H9 (cell line): ENCODE measurements at regions not wholly inside any gene's neighbourhood (a gene's known extent, or its start where the extent isn't known, plus 50 kb on each side); places are given as distances from the start of the nearest gene placed in this dataset.

Source experiments
- DNase-seq: peaks from one replicate; pipeline ENCODE4 v3.0.0-alpha.2; 2017
- H2AFZ ChIP-seq: one replicate; pipeline ENCODE4 v1.6.1; 2013; ENCODE audit warnings: mild to moderate bottlenecking, low read length, control low read depth, moderate library complexity
- H2AK5ac ChIP-seq: 2 replicates; pipeline ENCODE4 v1.6.1; 2013; ENCODE audit warnings: low read length, control low read depth, mixed read lengths; ENCODE audit not compliant: insufficient read length
- H2BK120ac ChIP-seq: one replicate; pipeline ENCODE4 v1.6.1; 2013; ENCODE audit warnings: low read depth, mild to moderate bottlenecking, low read length, control low read depth, inconsistent platforms; ENCODE audit not compliant: poor library complexity, severe bottlenecking
- H2BK12ac ChIP-seq: 2 replicates; pipeline ENCODE4 v1.6.1; 2013; ENCODE audit warnings: low read length, control low read depth, mixed read lengths, low read depth; ENCODE audit not compliant: insufficient read length
- H2BK15ac ChIP-seq: 2 replicates; pipeline ENCODE4 v1.6.1; 2013; ENCODE audit warnings: low read depth, low read length, control low read depth
- H2BK20ac ChIP-seq: one replicate; pipeline ENCODE4 v1.6.1; 2013; ENCODE audit warnings: low read depth, mild to moderate bottlenecking, low read length, control low read depth, inconsistent platforms; ENCODE audit not compliant: poor library complexity, severe bottlenecking
- H2BK5ac ChIP-seq: 2 replicates; pipeline ENCODE4 v1.6.1; 2013; ENCODE audit warnings: low read length, control low read depth, mixed read lengths; ENCODE audit not compliant: insufficient read length
- H3K14ac ChIP-seq: 2 replicates; pipeline ENCODE4 v1.6.1; 2013; ENCODE audit warnings: low read length, control low read depth; ENCODE audit not compliant: insufficient read depth
- H3K18ac ChIP-seq: 2 replicates; pipeline ENCODE4 v1.6.1; 2013; ENCODE audit warnings: low read depth, mild to moderate bottlenecking, mixed read lengths, low read length, control low read depth; ENCODE audit not compliant: insufficient read length
- H3K23ac ChIP-seq: 2 replicates; pipeline ENCODE4 v1.6.1; 2013; ENCODE audit warnings: low read length, control low read depth, mixed read lengths, low read depth; ENCODE audit not compliant: insufficient read length
- H3K23me2 ChIP-seq: 2 replicates; pipeline ENCODE4 v1.6.1; 2013; ENCODE audit warnings: low read depth, mild to moderate bottlenecking, mixed read lengths, low read length, control low read depth; ENCODE audit not compliant: insufficient read length, poor library complexity, severe bottlenecking
- H3K27ac ChIP-seq: 2 replicates; pipeline ENCODE4 v1.5.1; 2013; ENCODE audit warnings: low read length, control low read depth, mixed read lengths, low read depth; ENCODE audit not compliant: insufficient read length
- H3K27me3 ChIP-seq: 2 replicates; pipeline ENCODE4 v1.6.1; 2013; ENCODE audit warnings: low read length, control low read depth, inconsistent platforms; ENCODE audit not compliant: insufficient read depth
- H3K4ac ChIP-seq: 2 replicates; pipeline ENCODE4 v1.6.1; 2013; ENCODE audit warnings: low read depth, mild to moderate bottlenecking, control low read depth, inconsistent platforms, low read length, moderate library complexity
- H3K4me1 ChIP-seq: 2 replicates; pipeline ENCODE4 v1.6.1; 2013; ENCODE audit warnings: low read length, control low read depth, inconsistent platforms; ENCODE audit not compliant: insufficient read depth
- H3K4me2 ChIP-seq: 2 replicates; pipeline ENCODE4 v1.6.1; 2013; ENCODE audit warnings: low read length, control low read depth, mixed read lengths; ENCODE audit not compliant: insufficient read length, insufficient read depth
- H3K56ac ChIP-seq: 2 replicates; pipeline ENCODE4 v1.6.1; 2013; ENCODE audit warnings: low read depth, mild to moderate bottlenecking, mixed read lengths, low read length, control low read depth; ENCODE audit not compliant: insufficient read length
- H3K79me1 ChIP-seq: 2 replicates; pipeline ENCODE4 v1.6.1; 2013; ENCODE audit warnings: low read depth, mild to moderate bottlenecking, moderate library complexity, low read length, control low read depth, inconsistent platforms; ENCODE audit not compliant: insufficient read depth, poor library complexity, severe bottlenecking
- H3K79me2 ChIP-seq: 2 replicates; pipeline ENCODE4 v1.6.1; 2013; ENCODE audit warnings: low read length, control low read depth, inconsistent platforms; ENCODE audit not compliant: insufficient read depth
- H3K9ac ChIP-seq: 2 replicates; pipeline ENCODE4 v1.6.1; 2013; ENCODE audit warnings: low read length, control low read depth, mixed read lengths; ENCODE audit not compliant: insufficient read length; ENCODE audit errors: extremely low read depth
- H3K9me3 ChIP-seq: one replicate; pipeline ENCODE4 v1.6.1; 2013; ENCODE audit warnings: low read depth, low read length, inconsistent platforms; ENCODE audit not compliant: control insufficient read depth
- H3T11ph ChIP-seq: one replicate; pipeline ENCODE4 v1.6.1; 2013; ENCODE audit warnings: mild to moderate bottlenecking, low read length, control low read depth, inconsistent platforms
- H4K20me1 ChIP-seq: one replicate; pipeline ENCODE4 v1.6.1; 2013; ENCODE audit not compliant: control insufficient read depth, insufficient read length, insufficient read depth
- H4K5ac ChIP-seq: 2 replicates; pipeline ENCODE4 v1.6.1; 2013; ENCODE audit warnings: low read depth, mild to moderate bottlenecking, mixed read lengths, low read length, control low read depth; ENCODE audit not compliant: insufficient read length
- H4K8ac ChIP-seq: replicated peaks from 2 replicates; pipeline ENCODE4 v1.6.1; 2013; ENCODE audit warnings: low read length, control low read depth, mixed read lengths, low read depth; ENCODE audit not compliant: insufficient read length
- H4K91ac ChIP-seq: 2 replicates; pipeline ENCODE4 v1.6.1; 2013; ENCODE audit warnings: low read depth, mild to moderate bottlenecking, moderate library complexity, mixed read lengths, low read length, control low read depth; ENCODE audit not compliant: insufficient read length
- H3K27ac Mint-ChIP-seq, 3 experiments: 2 replicates in 2 of 3; 3 replicates in 1 of 3; pipeline ENCODE4 v1.8.0; 2020 to 2021; ENCODE audit warnings: mixed read lengths in 3 of 3, mild to moderate bottlenecking in 1 of 3, moderate library complexity in 1 of 3
- H3K27me3 Mint-ChIP-seq: 2 replicates; pipeline ENCODE4 v1.8.0; 2021; ENCODE audit warnings: low read depth, mild to moderate bottlenecking, moderate library complexity, mixed read lengths
- H3K36me3 Mint-ChIP-seq, 3 experiments: 2 replicates in 2 of 3; 3 replicates in 1 of 3; pipeline ENCODE4 v1.8.0; 2020 to 2021; ENCODE audit warnings: low read depth in 3 of 3, mixed read lengths in 3 of 3; ENCODE audit not compliant: insufficient read depth in 1 of 3
- H3K4me1 Mint-ChIP-seq, 2 experiments: 2 replicates each; pipeline ENCODE4 v1.8.0; 2020; ENCODE audit warnings: mixed read lengths in 2 of 2
- H3K4me3 Mint-ChIP-seq, 2 experiments: 2 replicates in 1 of 2; 3 replicates in 1 of 2; pipeline ENCODE4 v1.8.0; 2020 to 2021; ENCODE audit warnings: mild to moderate bottlenecking in 2 of 2, mixed read lengths in 2 of 2, moderate library complexity in 1 of 2
- H3K9me3 Mint-ChIP-seq, 2 experiments: 2 replicates in 1 of 2; 3 replicates in 1 of 2; pipeline ENCODE4 v1.8.0; 2020; ENCODE audit warnings: mild to moderate bottlenecking in 2 of 2, mixed read lengths in 2 of 2, moderate library complexity in 1 of 2
- CTCF ChIP-seq: fragments of 200-600 bp; sonication (generic); conservative IDR thresholded peaks from 3 replicates; pipeline ENCODE4 v1.8.0; 2021; ENCODE audit warnings: antibody characterized with exemption, mild to moderate bottlenecking
- WGBS: extraction: QIAGEN DNeasy Blood & Tissue Kit; methylation state at CpG from one replicate; pipeline ENCODE4 v1.1.7; 2013; ENCODE audit warnings: missing lambda C conversion rate, low lambda C conversion rate, mixed read lengths; ENCODE audit not compliant: insufficient read length; ENCODE audit errors: extremely low coverage; 5-methylcytosine and 5-hydroxymethylcytosine counted together

DNA sequence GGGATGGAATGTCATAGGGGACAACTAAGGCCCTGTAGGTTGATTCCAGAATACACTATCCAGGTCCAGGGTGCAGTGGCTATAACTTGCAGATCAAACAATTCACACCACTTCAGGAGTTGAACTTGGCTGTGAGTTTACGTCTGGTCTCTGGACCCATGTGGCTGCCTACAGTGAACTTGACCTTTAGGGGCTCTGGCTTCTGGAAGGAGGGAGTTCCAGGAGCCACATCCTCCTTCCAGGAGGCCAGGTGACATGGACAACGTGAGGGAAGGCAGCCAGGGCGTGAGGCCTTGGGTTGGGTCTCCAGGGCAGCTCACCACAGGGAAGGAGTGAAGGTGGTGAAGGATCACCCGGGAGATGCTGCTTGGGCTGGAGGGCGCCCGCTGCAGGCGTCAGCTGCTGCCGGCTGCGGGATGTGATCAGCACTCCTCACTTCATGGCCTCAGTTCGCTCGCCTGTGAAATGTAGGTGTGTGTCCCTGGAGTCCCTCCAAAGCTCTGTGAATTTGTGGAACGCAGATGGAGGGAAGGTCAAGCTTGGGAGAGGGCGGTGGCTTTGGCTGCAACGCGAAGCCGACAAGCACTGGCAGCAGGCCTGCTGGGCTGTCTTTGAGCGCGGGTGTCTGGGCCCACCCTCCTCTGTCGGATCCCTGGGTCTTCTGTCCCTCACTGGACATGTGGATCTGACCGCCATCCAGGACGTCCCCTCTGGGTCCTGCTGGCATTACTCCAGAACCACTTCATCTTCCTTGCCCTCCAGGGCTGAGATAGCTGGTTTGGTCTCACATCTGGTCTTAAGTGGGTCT lies 146.5 kb downstream of the GLI2 start:
- Histone ChIP-seq H2AFZ (no peak overlapping the region), H3K9ac (no peak overlapping the region), H3K4me2 (no peak overlapping the region), H3K27ac (no peak overlapping the region), H2AK5ac (no peak overlapping the region), H4K20me1 (peaks cover 3% of the 10 kb centered on the region), H2BK15ac (no peak overlapping the region), H3K27me3 (no peaks in the 10 kb centered on the region), H3K18ac (no peak overlapping the region), H2BK120ac (no peak overlapping the region), H2BK12ac (no peak overlapping the region), H4K91ac (no peak overlapping the region), H2BK5ac (no peak overlapping the region), H3K79me2 (no peaks in the 10 kb centered on the region; the same call in 1 of the 2 replicates), H3K9me3 (no peaks in the 10 kb centered on the region), H3K4ac (no peak overlapping the region), H3K23me2 (no peaks in the 10 kb centered on the region), H3K4me1 (no peaks in the 10 kb centered on the region; the same call in 1 of the 2 replicates), H3T11ph (no peak overlapping the region), H2BK20ac (no peak overlapping the region), H3K79me1 (no peaks in the 10 kb centered on the region), H3K56ac (no peak overlapping the region), H4K5ac (no peak overlapping the region), H3K14ac (no peak overlapping the region), H4K8ac (no peak overlapping the region), H3K23ac (no peak overlapping the region)
- no CpG with 5 or more reads among the region's 21 CpGs for WGBS
- peaks cover 0 to 2% (median 0%) of the 10 kb centered on the region in 3 experiments; a peak in 3 of 7 replicates for H3K36me3 Mint-ChIP-seq
- H3K4me1 Mint-ChIP-seq, result peaks cover 37 to 62% of the 10 kb centered on the region in 2 experiments
- no peaks in the 10 kb centered on the region; the same call in 1 of the 2 replicates for H3K27me3 Mint-ChIP-seq
- TF ChIP-seq CTCF, result no peak
- DNase-seq, result no peak
- H3K9me3 Mint-ChIP-seq, result no peaks in the 10 kb centered on the region
- H3K27ac Mint-ChIP-seq, result 0 out of 7 replicates have a peak overlapping the region, but pooled peaks of 1 of the 3 experiments have one; percentile 59
- no peak overlapping the region for H3K4me3 Mint-ChIP-seq
